ENCODE measurements at regions not wholly inside any gene's neighbourhood (a gene's known extent, or its start where the extent isn't known, plus 50 kb on each side); places are given as distances from the start of the nearest gene placed in this dataset.

GRCh38 chr4:123573866-123574508 is 177.4 kb downstream of the SPRY1 start:
- no peak for DNase-seq (ENCODE audit: low read depth)

DNA sequence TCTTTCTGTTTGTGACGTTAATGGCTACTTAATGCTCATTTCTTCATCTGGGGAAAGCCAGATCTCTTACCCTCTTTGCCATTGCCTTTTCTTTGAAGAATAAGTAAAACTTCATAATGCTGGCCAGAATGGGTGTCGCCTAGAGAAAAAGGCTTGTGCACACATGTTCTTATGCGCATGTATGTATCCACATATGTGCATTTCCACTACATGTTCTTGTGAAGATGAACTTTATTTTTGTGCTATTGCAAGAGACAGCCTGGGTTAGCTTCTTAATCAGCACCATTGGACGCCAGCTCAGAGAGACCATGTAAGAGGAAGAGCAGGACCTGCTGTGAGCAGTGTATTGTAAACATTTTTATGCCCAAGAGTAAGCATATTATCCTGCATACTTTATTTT is 178.7 kb downstream of the SPRY1 start:
- no peak for DNase-seq (ENCODE audit: low read depth)

- DNase-seq (ENCODE audit: low read depth), result no peak
Measured at GRCh38 chr4:123577225-123577906, 180.8 kb downstream of the SPRY1 start.

DNA sequence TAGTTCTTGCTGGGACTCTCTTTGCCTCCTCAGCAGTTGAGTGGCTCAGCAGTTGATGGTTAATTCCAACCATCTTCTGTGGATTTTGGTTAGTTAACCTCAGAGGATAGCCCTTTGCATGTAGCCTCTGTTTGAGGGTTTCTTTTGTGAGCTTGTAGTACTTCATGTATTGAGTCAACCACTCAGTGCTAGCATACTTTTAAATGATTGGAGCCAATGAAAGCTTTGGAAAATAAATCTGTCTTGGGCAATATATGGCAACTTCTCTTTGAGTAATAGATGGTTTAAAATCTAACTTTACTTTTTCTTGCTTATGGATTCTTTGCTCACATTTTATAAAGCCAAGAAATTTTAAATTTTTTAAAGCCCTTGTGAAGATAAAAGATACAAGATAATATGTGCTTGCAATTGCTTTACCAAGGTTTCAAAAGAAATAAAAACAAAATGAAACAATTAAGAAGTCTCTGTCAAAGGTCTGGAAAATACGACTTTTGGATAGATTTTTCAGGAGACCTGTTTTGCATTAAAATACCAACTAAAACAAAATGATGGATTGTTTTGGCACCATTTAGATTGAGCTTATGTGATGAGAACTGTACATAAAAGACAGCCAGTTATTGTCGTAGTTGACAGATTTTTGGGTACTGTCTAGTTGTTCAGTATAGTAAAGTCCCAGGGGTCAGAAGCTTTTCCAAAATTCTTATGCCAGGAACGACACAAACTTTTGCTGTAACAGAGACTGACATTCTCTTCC is 181.9 kb downstream of the SPRY1 start:
- no peak for DNase-seq (ENCODE audit: low read depth)

GRCh38 chr4:123579961-123580360 is 183.4 kb downstream of the SPRY1 start:
- no peak for DNase-seq (ENCODE audit: low read depth)

- no peak for DNase-seq (ENCODE audit: low read depth)
Measured at GRCh38 chr4:123580981-123581664, 184.5 kb downstream of the SPRY1 start.

GRCh38 chr4:123581802-123582201 is 185.2 kb downstream of the SPRY1 start:
- DNase-seq (ENCODE audit: low read depth), result no peak

GRCh38 chr4:123583043-123583442 is 186.4 kb downstream of the SPRY1 start:
- no peak for DNase-seq (ENCODE audit: low read depth)

DNA sequence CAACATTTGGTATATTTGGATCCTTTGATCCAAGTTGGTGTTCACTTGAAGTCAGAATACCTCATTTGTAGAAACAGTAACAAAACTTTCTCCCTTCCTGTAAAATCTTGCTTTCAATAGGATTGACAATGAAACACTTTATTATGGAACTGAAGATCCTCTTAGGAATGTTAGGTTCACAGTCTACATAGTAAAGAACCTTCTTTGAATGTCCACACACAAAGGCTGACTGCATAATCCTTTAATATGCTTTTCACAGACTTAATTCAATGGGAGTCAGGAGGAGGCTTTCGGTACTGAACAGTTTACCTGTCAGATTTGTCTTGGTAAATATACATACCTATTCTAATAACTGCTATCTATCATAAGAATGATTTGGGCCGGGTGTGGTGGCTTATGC is 188.5 kb downstream of the SPRY1 start:
- no peak for DNase-seq (ENCODE audit: low read depth)

GRCh38 chr4:123587983-123588494 is 191.4 kb downstream of the SPRY1 start:
- no peak for DNase-seq (ENCODE audit: low read depth)

GRCh38 chr4:123588631-123589241 is 192.1 kb downstream of the SPRY1 start:
- DNase-seq (ENCODE audit: low read depth), result no peak

- no peak for DNase-seq (ENCODE audit: low read depth)
Measured at GRCh38 chr4:123589301-123589700, 192.7 kb downstream of the SPRY1 start.

DNA sequence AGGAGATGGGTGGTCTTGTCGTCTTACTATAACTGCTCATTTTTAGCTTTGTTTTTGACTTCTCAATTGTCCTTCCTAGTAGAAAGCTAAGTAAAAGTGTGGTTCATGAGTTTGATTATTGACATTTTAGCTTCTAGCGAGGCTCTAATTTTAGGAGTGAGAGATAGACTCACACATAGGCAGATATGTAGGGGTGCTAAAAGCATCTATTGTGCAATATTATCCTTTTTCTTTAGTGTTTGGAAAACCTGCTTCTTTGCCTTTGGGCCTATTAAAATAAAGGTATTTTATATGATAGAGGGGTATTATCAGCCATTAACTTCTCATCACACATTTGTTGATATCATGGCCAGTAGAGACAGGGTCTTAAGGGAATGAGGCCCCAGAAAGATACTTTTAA is 195.3 kb downstream of the SPRY1 start:
- no peak for DNase-seq (ENCODE audit: low read depth)

- no peak for DNase-seq (ENCODE audit: low read depth)
Measured at GRCh38 chr4:123593655-123594054, 197.1 kb downstream of the SPRY1 start.

DNA sequence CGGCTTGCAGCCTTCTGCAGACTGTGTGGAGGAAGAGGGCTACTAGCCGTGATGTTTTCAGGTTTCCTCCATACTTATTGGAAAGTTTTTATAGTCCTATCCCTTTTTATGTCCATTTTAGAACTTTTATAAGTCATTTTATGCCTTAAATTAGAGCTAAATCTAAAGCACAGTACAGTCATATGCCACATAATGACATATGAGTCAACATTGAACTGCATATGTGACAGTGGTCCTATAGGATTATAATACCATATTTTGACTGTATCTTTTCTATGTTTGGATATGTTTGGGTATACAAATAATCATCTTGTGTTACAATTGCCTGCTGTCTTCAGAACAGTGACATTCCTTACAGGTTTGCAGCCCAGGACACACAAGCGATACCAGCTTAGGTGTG is 200.2 kb downstream of the SPRY1 start:
- no peak for DNase-seq (ENCODE audit: low read depth)

DNA sequence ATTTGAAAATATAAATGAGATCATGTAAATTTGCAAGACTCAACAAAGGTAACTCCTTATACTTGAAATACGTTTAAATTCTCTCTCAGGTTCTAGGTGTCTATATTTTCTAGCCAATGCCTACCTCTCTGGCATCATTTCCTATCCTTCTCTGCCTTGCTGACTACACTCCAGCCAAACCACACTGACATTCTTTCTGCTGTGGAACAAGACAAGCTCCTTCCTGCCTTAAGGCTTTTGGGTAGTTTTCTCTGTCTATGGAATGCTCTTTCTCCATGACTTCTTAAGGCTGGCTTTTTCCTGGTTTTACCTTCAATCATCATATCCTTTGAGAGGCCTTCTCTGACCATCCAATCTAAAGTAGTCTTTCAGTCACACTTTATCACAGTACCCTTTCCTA is 201.0 kb downstream of the SPRY1 start:
- DNase-seq (ENCODE audit: low read depth), result no peak

DNA sequence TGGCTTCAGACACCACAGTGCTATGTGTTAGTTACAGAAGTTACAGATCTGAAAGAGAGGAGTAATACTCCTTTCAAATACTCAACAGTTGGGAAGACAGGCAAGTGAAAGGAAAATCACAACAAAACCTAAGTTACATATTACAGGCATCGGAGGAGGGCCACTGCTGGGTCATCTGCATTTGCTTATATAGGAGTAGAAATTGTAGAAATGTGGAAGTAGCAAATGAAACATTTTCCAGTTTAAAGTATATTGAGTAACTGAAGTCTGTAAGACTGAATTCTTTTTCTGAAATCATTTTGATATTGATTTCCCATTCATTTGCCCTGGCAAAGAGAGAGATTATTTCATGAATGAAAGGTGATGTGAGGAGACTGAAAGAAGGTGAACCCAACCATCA is 201.7 kb downstream of the SPRY1 start:
- no peak for DNase-seq (ENCODE audit: low read depth)

GRCh38 chr4:123599061-123599919 is 202.7 kb downstream of the SPRY1 start:
- DNase-seq (ENCODE audit: low read depth), result no peak

GRCh38 chr4:123599920-123600810 is 203.6 kb downstream of the SPRY1 start:
- peak; percentile 26 for DNase-seq (ENCODE audit: low read depth)

All from activated T-cell treated with anti-CD3 and anti-CD28 coated beads for 1 hour (primary cell).